Tibial nerve (tissue), 4 donors: ENCODE measurements at regions not wholly inside any gene's neighbourhood (a gene's known extent, or its start where the extent isn't known, plus 50 kb on each side); places are given as distances from the start of the nearest gene placed in this dataset.

Experiments used
- EP300 ChIP-seq, 2 donors: sonication (generic); formaldehyde crosslinking; IDR thresholded peaks; one replicate each; pipeline ENCODE4 v1.6.1; 2017; ENCODE audit warnings: antibody characterized with exemption in 2 of 2, mild to moderate bottlenecking in 1 of 2
- POLR2A ChIP-seq, 2 donors: fragments of 450-650 bp; IDR thresholded peaks; one replicate each; pipeline ENCODE4 v1.6.1; 2017; ENCODE audit warnings: antibody characterized with exemption in 2 of 2, mild to moderate bottlenecking in 2 of 2, moderate library complexity in 2 of 2
- TF ChIP-seq, protein P1 (sequence below), 5 experiments: fragments of 200-600 bp in 3 of 5; fragments of 450-650 bp in 2 of 5; sonication (generic) in 3 of 5; IDR thresholded peaks; one replicate each; pipeline ENCODE4 v1.5.1; 2016 to 2019; ENCODE audit warnings: antibody characterized with exemption in 5 of 5, mild to moderate bottlenecking in 3 of 5, moderate library complexity in 2 of 5

DNA sequence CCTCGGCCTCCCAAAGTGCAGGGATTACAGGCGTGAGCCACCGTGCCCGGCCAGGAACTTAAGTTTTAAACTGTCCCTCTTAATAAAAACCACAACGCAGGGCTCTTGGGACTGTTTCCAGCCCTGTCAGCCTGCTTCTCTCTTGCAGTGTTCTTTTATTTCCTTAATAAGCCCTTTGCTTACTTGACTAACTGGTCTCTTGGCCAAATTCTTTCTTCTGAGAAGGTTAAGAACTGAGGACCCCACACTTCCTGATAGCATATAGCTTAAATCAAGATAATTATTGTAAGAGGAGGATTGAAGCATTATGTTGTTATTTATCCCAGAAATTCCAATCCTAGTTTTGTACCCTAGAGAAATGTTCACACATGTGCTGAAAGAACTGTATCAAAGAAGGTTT, 128.2 kb upstream of the UXS1 start:
- TF ChIP-seq, protein P1, sequence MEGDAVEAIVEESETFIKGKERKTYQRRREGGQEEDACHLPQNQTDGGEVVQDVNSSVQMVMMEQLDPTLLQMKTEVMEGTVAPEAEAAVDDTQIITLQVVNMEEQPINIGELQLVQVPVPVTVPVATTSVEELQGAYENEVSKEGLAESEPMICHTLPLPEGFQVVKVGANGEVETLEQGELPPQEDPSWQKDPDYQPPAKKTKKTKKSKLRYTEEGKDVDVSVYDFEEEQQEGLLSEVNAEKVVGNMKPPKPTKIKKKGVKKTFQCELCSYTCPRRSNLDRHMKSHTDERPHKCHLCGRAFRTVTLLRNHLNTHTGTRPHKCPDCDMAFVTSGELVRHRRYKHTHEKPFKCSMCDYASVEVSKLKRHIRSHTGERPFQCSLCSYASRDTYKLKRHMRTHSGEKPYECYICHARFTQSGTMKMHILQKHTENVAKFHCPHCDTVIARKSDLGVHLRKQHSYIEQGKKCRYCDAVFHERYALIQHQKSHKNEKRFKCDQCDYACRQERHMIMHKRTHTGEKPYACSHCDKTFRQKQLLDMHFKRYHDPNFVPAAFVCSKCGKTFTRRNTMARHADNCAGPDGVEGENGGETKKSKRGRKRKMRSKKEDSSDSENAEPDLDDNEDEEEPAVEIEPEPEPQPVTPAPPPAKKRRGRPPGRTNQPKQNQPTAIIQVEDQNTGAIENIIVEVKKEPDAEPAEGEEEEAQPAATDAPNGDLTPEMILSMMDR (IDR thresholded peaks at IDR 0.05), result no peak
- TF ChIP-seq POLR2A (IDR thresholded peaks at IDR 0.05), result no peak
- no peak for TF ChIP-seq EP300 (IDR thresholded peaks at IDR 0.05)
